ENCODE measurements at regions not wholly inside any gene's neighbourhood (a gene's known extent, or its start where the extent isn't known, plus 50 kb on each side); places are given as distances from the start of the nearest gene placed in this dataset.

GRCh38 chr12:69064734-69065443 lies 131.9 kb upstream of the CPM start:
- DNase-seq: no peak

GRCh38 chr12:69065775-69066174 lies 132.8 kb upstream of the CPM start:
- no peak for DNase-seq

- DNase-seq: no peak
Observed at GRCh38 chr12:69066492-69067373, 133.8 kb upstream of the CPM start.

- no peak for DNase-seq
Observed at GRCh38 chr12:69067713-69068112, 134.7 kb upstream of the CPM start.

GRCh38 chr12:69068448-69068847 lies 135.5 kb upstream of the CPM start:
- DNase-seq: no peak

- DNase-seq: no peak
Observed at GRCh38 chr12:69069479-69069878, 136.5 kb upstream of the CPM start.

- peak; percentile 1 for DNase-seq
Observed at GRCh38 chr12:69070319-69071090, 137.5 kb upstream of the CPM start.

- DNase-seq: no peak
Observed at GRCh38 chr12:69071091-69071370, 138.1 kb upstream of the CPM start.

- no peak for DNase-seq
Observed at GRCh38 chr12:69073035-69073434, 140.1 kb upstream of the CPM start.

GRCh38 chr12:69074556-69075349 lies 141.8 kb upstream of the CPM start:
- DNase-seq: no peak

- no peak for DNase-seq
Observed at GRCh38 chr12:69083689-69084088, 150.7 kb upstream of the CPM start.

- DNase-seq: no peak
Observed at GRCh38 chr12:69084816-69085378, 151.9 kb upstream of the CPM start.

- no peak for DNase-seq
Observed at GRCh38 chr12:69085852-69086251, 152.9 kb upstream of the CPM start.

GRCh38 chr12:69087986-69088385 lies 151.4 kb upstream of the CPSF6 start:
- no peak for DNase-seq

GRCh38 chr12:69090722-69091121 lies 148.6 kb upstream of the CPSF6 start:
- DNase-seq: no peak

GRCh38 chr12:69091442-69092017 lies 147.8 kb upstream of the CPSF6 start:
- DNase-seq: no peak

- no peak for DNase-seq
Observed at GRCh38 chr12:69092137-69092536, 147.2 kb upstream of the CPSF6 start.

GRCh38 chr12:69094606-69095216 lies 144.7 kb upstream of the CPSF6 start:
- no peak for DNase-seq

GRCh38 chr12:69095765-69096477 lies 143.4 kb upstream of the CPSF6 start:
- no peak for DNase-seq

GRCh38 chr12:69096669-69097335 lies 142.6 kb upstream of the CPSF6 start:
- no peak for DNase-seq

All from DMS79 treated with DMSO at 0.1 percent for 48 hours (cell line).